ENCODE measurements at regions not wholly inside any gene's neighbourhood (a gene's known extent, or its start where the extent isn't known, plus 50 kb on each side); places are given as distances from the start of the nearest gene placed in this dataset.

DNA sequence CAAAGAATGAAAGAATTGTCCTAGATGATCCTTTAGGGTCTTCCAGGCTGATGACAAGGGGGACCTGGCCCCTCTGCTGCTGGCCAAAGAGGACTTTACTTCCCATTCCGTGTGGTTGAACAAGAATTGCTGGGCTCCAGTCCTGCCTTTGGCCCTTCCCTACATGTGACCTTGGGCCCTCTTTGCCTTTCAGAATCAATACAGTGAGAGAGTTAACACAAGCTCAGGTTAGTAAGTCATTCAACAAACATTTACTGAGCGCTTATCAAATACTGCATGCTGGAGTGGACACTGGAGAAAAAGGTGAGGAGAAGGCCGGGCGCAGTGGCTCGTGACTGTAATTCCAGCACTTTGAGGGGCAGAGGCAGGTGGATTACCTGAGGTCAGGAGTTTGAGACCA is 113.1 kb downstream of the C9orf50 start:
- FAIRE-seq: no peak

DNA sequence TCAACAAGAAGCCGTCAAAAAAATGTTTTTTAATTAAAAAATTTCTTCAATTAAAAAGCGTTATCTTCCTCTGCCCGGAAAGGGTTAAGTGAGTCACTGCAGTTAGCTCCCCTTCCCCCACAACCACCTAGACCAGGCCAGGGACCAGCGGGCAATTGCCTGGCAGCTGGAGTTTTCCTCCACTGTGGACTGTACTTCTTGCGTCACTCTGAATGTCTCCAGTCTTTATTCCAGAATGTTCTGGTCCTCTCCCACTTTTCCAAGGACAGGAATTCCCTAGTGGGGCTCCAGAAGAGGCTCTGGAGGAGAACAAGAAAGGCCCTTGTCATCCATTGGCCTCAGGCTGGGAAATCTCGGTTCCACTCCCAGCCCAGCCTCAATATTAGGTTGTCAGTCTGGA is 114.0 kb downstream of the C9orf50 start:
- DNase-seq (ENCODE audit: insufficient read length, low spot score): no peak
- FAIRE-seq: no peak

More for the DNA sequence above, 113.1 kb downstream of the C9orf50 start:
- no peak for DNase-seq (ENCODE audit: insufficient read length, low spot score)

DNA sequence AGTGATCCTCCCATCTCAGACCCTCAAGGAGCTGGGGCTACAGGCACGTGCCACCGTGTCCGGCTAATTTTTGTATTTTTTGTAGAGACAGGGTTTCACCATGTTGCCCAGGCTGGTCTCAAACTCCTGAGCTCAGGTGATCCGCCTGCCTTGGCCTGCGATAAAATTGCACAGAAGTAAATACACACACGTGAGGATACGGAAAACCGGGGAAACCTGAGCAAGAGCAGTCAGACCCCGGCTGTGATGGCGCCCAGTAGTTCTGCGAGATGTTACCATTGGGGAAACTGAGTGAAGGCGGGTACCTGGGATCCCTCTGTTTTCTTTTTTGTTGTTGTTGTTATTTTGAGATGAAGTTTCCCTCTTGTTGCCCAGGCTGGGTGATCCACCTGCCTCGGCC is 114.9 kb downstream of the C9orf50 start:
- DNase-seq (ENCODE audit: insufficient read length, low spot score) (no peak), FAIRE-seq (no peak)

DNA sequence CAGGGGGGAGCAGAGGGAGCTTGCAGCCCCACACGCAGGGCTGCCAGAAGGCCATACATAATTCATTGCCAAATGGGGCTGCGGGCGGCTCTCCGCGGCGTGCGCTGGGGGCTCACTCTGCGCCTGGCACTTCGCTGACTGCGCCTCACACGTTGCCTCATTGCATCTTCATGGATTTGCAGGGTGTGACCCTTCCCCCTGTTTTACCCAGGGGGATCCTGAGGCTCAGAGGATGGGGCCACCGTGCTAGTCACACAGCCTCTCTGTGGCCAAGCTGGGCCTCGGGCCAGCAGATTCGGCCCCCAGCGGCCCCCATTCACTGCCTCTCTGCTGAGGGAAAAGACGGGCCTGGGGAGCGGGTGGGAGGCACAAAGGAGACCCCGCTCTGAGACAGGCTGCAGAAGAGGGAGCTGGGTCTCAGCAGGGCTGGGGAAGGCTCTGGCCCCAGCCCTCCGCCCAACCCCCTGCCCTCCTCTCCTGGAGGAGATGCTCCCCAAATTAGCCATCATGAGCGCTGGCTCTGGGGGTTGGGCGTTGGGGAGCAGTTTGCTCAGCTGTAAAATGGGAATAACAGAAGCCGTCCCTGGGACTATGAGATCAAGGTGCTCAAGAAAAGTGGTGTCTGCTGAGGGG is 115.5 kb downstream of the C9orf50 start:
- DNase-seq (ENCODE audit: insufficient read length, low spot score) (no peak), FAIRE-seq (no peak)

DNA sequence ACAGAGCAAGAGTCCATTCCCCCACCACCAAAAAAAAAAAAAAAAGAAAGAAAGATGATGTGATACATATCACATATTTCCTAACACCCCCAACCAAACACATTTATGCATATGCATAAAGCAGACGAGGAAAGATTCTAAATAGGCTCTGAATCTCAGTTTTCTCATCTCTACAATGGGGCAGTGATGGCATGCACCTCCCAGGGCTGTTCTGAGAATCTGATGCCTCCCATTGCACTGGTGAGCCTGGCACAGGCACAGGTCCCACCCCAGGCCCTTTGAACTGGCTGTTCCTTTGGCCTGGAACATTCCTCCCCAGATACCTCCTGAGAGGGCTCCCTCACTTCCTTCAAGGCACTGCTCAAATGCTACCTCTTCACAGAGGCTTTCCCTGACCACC is 116.5 kb downstream of the C9orf50 start:
- DNase-seq (ENCODE audit: insufficient read length, low spot score): no peak
- FAIRE-seq: no peak

DNA sequence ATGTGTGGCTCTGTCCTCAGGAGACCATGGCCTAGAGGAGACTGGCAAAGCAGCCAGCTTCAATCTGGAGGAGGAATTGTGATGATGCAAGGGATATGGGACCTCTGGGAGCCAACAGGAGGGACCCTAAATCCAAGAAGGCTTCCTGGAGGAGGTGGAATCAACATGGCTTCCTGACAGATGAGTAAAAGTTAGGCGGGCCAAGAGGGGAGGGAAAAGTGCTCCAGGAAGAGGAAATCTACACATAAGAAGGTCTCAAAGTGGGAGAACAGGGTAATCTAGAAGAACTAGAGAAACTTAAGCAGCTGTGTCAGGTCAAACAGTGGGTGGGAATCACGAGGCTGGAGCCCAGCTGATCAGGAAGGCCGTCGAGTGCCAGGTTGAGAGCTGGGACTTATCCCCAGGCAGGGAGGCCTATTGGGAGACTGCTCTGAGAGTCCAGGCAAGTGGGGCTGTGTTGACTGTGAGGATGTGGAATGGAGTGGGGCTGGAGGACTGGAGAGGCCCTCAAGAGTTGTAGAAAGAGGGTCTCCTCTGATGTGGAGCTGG is 119.1 kb downstream of the C9orf50 start:
- no peak for FAIRE-seq
- no peak for DNase-seq (ENCODE audit: insufficient read length, low spot score)

DNA sequence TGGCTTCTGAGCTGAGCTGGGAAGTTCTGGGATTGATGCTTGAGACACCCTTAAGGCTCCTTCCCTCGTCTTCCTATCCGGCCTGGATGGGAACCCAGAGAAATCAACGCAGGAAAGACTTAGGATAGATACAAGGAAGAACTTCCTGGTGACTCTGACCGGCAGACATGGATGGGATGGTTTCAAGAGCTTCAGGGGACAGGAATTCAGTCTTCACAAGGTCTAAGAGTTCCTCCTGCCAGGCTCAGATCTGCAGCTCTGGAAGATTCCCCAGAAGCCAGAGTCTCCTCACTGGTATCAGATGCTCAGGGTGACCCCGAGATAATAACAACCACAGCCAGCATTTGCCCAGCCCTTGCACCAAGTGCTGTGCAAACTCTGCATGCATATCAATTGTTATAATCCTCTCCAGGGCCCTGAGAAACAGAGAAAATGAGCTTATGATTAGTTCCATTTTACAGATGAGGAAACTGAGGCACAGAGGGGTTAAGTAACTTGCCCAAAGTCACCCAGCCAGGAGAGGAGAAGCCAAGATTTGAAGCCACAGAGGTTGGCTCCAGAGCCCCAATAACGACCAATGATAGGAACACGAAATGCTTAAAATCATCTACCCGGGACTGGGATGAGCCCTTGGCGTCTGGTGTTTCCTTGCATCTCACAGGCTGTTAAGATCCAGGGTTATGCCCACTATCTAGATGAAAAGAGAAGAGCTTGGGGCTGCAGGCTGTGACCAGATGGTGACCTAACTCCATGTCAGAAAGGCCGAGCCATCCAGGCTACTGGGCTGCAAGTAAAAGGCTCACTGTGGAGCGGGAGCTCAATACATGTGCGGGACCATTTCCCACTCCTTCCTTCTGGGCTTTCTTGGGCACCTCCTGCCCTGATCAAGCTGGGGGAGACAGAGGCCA is 119.8 kb downstream of the C9orf50 start:
- DNase-seq (ENCODE audit: insufficient read length, low spot score) (no peak), FAIRE-seq (no peak)

DNA sequence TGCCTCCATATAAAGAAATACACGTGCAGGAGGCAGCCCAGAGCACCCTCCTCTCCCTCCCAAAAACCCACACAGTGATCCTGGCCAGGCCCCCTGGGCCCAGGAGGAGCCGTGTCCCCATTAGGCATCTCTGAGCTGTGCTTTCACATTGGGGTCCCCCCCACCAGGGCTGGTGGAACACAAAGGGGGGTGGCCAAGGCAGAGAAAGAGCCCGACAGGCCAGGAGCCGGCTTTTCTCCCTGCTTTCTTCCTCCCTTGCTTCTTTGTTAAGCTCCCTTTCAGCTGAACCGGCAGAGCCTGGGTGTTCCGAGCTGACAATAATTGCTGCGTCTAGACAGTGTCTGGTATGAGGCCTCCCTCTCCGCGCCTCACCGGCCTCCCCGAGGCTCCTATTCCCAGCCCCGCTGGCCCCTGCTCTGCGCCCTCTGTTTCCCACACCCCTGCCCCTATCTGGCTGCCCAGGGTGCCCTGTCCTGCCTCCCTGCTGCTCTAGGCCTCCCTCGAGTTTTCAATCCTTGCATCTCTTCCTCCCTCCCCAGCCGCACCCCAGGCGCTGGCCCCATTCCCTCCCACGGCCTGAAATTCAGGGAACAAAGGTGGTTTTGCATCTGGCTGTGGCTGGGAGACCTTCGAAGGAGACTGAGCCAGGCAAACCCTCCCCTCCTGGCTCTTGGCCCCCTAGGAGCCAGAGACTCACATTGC is 120.6 kb downstream of the C9orf50 start:
- FAIRE-seq: no peak
- no peak for DNase-seq (ENCODE audit: insufficient read length, low spot score)

DNA sequence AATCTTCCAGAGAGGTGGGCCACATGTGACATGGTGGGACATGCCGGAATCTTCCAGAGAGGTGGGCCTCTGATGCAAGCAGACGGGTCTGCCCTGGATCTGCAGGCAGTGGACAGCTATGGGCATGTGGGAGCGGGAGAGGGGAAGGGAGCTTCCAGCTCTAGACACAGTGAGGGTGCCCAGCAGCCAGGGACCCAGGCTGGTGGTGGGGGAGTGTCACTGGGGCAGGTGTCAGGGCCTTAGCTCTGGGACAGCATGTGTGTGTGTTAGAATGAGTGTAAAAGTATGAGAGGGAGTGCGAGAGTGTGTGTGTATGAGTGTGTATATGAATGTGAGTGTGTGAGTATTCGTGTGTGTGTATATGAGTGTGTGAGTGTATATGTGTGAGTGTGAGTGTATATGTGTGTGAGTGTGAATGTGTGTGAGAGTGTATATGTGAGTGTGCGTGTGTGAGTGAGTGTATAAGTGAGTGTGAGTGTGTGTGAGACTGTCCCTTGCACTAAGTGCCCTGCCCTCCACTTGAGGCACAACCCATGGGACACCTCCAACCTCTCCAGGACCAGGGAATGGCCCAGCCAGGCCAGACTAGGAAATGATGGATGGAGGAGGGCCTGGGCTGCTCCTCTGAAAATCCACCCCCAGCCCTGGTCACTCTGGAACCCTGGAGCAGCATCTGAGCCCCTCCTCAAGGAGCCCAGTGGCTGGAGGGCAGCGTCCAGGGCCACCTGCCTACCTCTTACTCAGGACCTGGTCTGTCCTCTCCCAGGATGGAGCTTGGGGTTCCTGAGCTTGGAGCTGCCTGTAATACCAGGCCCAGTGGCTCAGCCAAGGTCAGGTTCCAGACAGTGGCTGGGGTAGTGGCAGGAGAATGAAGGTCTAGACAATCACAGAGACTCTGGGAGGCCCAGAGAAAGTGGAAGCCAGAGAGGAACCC is 122.2 kb downstream of the C9orf50 start:
- no peak for FAIRE-seq

DNA sequence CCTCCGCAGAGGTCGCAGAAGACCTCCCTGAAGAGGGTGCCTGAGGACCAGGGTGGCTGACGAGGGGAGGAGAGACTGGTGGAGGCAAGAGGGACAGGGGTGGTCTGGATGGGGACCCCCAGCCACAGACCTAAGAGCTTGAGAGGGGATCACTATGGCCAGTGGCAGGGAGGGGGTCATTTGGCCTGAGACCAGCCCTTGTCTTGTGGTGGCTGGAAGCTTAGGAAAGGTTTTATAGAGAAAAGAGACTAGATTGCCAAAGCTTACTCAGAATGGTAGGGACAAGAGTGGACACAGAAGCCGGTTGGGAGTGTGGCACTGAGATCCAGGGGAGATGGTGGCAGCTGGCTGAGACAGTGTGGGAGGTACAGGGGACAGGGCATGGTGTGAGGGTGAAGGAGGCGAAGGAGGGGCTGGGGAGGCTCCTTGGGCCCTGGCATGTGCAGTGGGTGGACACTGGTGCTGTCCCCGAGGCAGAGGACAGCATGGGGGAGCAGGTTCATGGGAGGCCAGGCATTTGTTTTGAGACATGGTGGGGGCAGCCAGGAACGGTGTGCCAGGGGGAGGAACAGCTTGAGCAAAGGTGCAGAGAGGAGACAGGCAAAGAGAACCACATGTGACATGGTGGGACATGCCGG is 123.0 kb downstream of the C9orf50 start:
- no peak for DNase-seq (ENCODE audit: insufficient read length, low spot score)
- no peak for FAIRE-seq

More for the DNA sequence above, 122.2 kb downstream of the C9orf50 start:
- no peak for DNase-seq (ENCODE audit: insufficient read length, low spot score)

DNA sequence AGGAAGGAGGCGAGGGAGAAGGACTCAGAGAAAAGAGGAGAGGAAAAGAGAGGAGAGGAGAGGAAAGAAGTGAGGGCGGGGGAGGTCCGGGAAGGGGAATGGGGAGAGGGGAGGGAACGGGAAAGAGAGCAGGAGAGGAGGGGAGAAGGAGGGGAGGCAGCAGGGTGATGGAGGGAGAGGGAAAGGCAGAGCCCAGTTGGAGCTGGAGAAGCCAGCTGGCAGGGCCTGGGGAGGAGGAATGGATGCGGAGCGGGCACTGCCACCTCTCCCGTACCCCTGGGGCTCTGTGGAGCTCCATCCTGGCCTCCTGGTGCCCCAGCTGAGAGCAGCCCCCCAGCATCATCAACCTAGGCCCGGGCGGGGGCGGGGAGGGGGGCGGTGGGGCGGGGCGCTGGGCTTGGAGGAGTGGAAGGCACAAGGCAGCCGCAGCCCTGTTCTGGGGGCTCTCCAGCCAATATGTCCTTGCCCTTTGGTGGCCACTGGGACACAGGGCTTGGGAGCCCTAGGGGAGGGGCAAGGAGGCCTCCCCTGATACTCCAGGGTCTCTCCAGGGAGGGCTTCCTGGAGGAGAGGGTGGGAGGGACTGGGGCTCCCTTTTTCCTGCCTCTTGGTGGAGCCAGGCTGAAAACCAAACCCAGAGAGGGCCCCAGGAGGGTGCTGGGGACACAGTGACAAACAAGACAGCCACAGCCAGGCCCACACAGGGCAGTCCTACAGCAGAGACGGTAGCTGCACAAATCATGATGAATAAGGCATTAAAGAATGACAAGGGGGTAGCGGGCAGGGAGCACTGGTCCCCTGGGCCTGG is 123.7 kb downstream of the C9orf50 start:
- DNase-seq (ENCODE audit: insufficient read length, low spot score): no peak
- no peak for FAIRE-seq

DNA sequence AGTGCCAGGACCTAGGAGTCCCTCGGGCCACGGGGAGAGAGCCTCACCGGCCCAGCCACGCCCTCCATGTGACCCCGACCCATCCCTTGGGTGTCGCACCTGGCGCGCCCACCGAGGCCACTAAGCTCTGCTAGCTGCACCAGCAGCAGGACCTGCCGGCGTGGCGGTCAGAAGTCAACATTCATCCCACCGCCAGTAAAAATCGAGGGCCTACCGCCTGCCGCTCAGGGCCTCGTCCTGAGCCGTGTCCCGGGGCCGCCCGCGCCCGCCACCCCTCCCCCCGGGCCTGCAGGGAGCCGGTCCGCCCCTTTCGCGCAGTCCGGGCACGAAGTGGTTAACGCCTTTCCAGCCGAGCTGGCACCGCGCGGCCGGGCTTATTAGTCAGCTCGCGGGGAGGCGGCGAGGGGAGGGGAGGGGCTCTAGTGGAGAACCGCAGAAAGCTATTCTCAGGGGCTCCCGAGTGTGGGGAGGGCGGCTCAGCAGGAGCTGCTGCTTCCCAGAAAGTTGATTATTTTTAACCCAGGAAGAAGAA is 124.4 kb downstream of the C9orf50 start:
- DNase-seq (ENCODE audit: insufficient read length, low spot score) (no peak), FAIRE-seq (no peak)

DNA sequence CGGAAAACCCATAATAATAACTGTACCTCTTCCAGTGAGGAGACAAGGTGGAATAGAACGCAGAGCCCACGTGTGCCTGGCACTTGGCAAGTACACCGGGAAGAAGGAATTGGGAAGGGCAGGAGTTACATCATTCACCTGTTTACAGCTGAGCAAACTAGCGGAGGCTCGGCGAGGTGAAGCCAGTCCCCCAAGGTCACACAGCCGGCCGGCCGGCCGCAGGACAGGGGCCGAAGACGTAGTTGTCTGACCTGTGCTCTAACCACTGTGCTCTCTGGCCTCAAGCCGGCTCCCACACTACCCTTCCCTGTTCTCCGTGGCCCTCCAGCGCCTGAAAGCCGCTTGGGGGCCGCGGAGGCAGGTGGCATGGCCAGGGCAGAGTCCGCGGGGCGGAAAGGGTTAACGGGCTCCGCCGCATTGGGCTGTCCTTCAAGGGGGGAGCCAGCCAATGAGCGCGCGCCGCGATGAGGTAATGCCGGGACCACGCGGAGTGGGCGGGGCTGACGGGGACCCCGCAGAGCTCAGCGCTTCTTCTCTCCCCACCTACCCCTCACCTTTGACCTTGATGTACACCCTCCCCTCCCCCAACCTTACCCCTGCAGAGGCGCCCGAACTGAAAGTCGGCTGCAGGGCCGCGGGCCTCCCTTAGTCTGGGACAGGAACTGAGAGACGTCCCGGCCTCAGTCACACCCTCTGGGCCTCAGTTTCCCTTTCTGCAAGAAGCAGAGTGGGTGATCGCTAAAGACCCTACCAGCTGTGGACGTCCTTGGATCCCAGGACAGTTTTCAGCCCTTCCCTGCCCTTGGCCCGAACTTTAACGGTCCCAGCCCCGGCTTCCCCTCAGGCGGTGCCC is 125.1 kb downstream of the C9orf50 start:
- DNase-seq (ENCODE audit: insufficient read length, low spot score) (peak; percentile 82), FAIRE-seq (no peak)

DNA sequence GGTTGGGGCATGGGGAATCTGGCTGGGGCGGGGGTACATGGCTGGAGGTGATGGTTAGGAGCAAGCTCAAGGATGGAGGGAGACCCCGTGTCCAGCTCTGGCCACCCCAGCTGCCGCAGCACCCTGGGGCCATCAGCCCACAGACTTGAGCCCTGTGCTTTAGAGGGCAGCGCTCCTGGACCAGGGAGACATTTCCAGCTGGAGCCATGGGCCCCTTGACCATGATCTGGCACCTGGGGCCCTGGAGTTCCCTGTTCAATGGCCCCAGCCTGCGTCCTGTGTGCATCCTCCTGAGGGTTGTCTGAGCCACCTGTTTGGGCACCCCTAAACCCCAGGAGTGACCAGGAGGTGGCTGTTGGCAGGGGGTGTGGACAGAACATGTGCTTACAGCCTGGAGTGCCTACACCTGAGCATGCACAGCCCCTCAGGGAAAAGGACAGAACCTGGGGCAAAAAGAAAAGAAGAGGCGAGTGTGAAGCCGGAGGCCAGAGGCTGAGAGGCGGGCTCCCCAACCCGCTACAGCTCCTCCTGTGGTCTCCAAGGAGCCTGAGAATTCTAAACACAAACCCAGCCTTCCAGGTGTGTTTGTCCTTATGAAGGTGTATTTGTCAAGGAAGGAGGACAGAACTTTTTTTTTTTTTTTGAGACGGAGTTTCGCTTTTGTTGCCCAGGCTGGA is 126.7 kb downstream of the C9orf50 start:
- no peak for DNase-seq (ENCODE audit: insufficient read length, low spot score)
- no peak for FAIRE-seq

DNA sequence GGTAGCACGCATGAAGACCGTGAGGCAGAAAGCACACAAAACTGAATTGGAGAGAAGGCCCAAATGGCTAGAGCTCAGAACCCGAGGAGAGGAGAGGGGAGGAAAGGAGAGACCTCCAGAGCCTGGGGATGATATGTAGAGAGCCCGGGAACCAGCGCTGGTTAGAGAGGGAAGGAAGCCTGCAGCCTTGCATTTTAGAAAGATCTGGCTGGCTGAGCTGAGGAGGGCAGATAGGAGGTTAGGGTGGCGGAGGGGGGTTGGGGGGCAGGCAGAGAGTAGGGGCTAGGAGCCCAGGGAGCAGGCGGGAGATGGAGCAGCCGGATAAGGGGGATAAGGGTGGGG is 127.2 kb downstream of the C9orf50 start:
- FAIRE-seq (no peak), DNase-seq (ENCODE audit: insufficient read length, low spot score) (no peak)

DNA sequence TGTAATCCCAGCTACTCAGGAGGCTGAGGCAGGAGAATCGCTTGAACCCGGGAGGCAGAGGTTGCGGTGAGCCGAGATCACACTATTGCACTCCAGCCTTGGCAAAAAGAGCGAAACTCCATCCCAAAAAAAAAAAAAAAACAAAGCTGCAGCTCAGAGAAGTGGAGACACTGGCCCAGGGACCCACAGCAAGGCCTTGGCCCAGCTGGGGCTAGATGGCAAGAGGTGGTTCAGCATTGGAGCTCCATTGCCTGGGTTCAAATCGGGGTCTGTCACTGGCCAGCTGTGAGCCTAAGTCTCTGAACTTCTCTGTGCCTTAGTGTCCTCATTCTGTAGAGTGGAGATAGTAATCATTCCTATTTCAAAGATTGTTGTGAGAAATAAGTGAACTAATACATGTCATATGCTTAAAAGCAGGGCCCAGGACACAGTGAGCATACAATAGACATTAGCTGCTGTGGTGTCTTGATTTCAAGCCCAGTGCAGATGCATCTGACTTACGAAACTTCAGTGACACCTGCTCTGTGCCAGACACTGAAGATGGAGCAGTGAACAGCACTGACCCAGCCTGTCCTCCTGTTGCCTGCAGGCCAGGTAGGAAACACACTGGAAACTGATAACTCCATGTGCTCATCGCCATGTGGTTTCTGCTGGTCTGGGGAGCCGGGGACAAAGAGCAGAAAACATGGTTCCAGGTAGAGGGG is 127.7 kb downstream of the C9orf50 start:
- DNase-seq (ENCODE audit: insufficient read length, low spot score) (no peak), FAIRE-seq (no peak)

DNA sequence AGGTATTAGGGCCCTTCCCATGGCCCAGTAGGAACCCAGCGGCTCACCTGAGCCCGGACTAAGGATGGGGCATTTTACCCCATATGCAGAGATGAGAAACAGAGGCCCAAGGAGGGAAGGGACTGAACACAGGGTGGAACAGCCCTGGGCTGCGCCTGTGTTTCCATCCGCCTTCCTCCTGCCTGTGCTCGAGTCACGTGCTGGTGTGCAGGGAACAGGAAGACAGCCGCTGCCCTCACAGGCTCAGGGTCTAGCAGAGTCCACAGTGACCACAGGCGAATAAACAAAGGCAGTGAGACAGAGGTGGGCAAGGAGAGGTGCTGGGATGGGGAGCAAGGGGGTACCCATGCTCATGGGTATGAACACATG is 129.4 kb downstream of the C9orf50 start:
- no peak for FAIRE-seq
- no peak for DNase-seq (ENCODE audit: insufficient read length, low spot score)
